ENCODE measurements at regions not wholly inside any gene's neighbourhood (a gene's known extent, or its start where the extent isn't known, plus 50 kb on each side); places are given as distances from the start of the nearest gene placed in this dataset.

GRCh38 chr2:103222969-103223368 lies 461.1 kb downstream of the TMEM182 start:
- TF ChIP-seq CTCF (IDR thresholded peaks at IDR 0.05), result no peak
- TF ChIP-seq POLR2A (IDR thresholded peaks at IDR 0.05), result no peak
- no peak for TF ChIP-seq POLR2AphosphoS5 (IDR thresholded peaks at IDR 0.05)
